ENCODE measurements at regions not wholly inside any gene's neighbourhood (a gene's known extent, or its start where the extent isn't known, plus 50 kb on each side); places are given as distances from the start of the nearest gene placed in this dataset.

DNA sequence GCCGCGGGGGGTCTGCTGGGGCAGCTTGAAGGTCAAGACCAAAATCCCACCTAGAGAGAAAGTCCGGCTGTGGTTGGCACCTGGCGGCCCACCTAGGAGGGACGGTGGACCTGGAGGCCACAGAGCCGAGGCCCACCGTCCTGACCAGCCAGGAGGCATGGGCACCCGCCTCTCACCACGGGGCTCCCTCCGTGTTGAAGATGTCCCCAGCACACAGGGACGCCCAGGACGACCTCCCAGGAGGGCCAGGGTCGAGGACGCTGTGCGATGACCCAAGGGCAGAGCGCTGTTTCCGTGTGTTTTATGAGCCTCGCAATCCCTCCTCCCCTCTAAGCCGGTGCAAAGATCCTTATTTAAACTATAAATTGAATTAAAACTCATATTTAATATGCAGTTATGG lies 131.2 kb downstream of the C16orf95 start:
- peaks cover 7% of the 10 kb centered on the region for H3K27me3 Mint-ChIP-seq
- H3K4me3 Mint-ChIP-seq (ENCODE audit: low read depth), result no peak overlapping the region
- TF ChIP-seq, protein P1, sequence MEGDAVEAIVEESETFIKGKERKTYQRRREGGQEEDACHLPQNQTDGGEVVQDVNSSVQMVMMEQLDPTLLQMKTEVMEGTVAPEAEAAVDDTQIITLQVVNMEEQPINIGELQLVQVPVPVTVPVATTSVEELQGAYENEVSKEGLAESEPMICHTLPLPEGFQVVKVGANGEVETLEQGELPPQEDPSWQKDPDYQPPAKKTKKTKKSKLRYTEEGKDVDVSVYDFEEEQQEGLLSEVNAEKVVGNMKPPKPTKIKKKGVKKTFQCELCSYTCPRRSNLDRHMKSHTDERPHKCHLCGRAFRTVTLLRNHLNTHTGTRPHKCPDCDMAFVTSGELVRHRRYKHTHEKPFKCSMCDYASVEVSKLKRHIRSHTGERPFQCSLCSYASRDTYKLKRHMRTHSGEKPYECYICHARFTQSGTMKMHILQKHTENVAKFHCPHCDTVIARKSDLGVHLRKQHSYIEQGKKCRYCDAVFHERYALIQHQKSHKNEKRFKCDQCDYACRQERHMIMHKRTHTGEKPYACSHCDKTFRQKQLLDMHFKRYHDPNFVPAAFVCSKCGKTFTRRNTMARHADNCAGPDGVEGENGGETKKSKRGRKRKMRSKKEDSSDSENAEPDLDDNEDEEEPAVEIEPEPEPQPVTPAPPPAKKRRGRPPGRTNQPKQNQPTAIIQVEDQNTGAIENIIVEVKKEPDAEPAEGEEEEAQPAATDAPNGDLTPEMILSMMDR (IDR thresholded peaks at IDR 0.05; ENCODE audit: unreplicated experiment), result no peak
- DNase-seq (ENCODE audit: low spot score, unreplicated experiment), result no peak
- H3K36me3 Mint-ChIP-seq (ENCODE audit: insufficient read depth), result no peaks in the 10 kb centered on the region
- H3K9me3 Mint-ChIP-seq (ENCODE audit: low read depth), result peaks cover 7% of the 10 kb centered on the region
- H3K27ac Mint-ChIP-seq, result no peak overlapping the region
- H3K4me1 Mint-ChIP-seq (ENCODE audit: low read depth), result no peaks in the 10 kb centered on the region

DNA sequence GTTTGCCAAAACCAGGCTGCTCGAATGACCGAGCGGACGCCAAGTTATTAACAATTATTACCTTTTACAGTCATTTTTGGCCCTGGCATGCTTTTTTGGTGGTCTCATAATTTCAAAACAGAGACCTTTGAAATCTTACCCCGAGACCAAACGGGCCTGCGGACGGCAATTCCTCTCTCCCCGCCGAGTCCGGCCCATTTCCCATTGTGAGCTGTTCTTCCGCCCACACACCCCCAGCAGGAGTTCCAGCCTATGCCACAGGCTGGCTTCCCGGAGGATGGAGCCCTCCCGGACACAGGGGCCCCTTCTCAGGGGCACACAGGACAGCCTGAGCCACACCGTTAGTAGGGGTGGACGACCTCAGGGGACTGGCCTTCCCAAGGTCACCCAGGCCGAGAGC lies 130.7 kb downstream of the C16orf95 start:
- Mint-ChIP-seq H3K9me3 (ENCODE audit: low read depth) (peaks cover 7% of the 10 kb centered on the region), H3K36me3 (ENCODE audit: insufficient read depth) (no peaks in the 10 kb centered on the region), H3K27ac (no peak overlapping the region), H3K4me3 (ENCODE audit: low read depth) (no peak overlapping the region), H3K27me3 (peaks cover 7% of the 10 kb centered on the region), H3K4me1 (ENCODE audit: low read depth) (no peaks in the 10 kb centered on the region)
- TF ChIP-seq, protein P1 (IDR thresholded peaks at IDR 0.05; ENCODE audit: unreplicated experiment), result no peak
- no peak for DNase-seq (ENCODE audit: low spot score, unreplicated experiment)

DNA sequence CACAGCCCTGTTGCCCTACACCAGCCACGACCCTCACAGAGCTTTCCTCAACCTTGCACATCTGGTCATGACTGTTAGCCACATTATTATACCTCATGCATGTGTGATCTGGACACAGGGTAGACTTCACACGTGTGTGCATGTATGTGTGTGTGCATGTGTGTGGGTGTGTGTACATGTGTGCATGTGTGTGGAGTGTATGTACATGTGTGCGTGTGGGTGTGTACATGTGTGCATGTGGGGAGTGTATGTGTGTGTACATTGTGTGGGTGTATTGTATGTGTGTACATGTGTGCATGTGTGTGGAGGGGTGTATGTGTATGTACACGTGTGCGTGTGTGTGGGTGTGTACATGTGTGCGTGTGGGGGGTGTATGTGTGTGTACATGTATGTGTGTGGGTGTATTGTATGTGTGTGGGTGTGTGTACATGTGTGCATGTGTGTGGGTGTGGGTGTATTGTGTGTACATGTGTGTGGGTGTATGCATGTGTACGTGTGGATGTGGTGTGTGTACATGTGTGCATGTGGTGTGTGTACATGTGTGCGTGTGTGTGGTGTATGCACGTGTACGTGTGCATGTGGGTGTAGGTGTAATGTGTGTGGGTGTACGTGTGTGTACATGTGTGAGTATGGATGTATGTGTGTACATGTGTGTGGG lies 130.2 kb downstream of the C16orf95 start:
- Mint-ChIP-seq H3K27ac (peak overlapping the region; percentile 31), H3K4me3 (ENCODE audit: low read depth) (no peak overlapping the region), H3K4me1 (ENCODE audit: low read depth) (no peaks in the 10 kb centered on the region), H3K36me3 (ENCODE audit: insufficient read depth) (no peaks in the 10 kb centered on the region), H3K9me3 (ENCODE audit: low read depth) (peaks cover 7% of the 10 kb centered on the region), H3K27me3 (peaks cover 7% of the 10 kb centered on the region)
- TF ChIP-seq, protein P1 (IDR thresholded peaks at IDR 0.05; ENCODE audit: unreplicated experiment), result no peak
- no peak for DNase-seq (ENCODE audit: low spot score, unreplicated experiment)

DNA sequence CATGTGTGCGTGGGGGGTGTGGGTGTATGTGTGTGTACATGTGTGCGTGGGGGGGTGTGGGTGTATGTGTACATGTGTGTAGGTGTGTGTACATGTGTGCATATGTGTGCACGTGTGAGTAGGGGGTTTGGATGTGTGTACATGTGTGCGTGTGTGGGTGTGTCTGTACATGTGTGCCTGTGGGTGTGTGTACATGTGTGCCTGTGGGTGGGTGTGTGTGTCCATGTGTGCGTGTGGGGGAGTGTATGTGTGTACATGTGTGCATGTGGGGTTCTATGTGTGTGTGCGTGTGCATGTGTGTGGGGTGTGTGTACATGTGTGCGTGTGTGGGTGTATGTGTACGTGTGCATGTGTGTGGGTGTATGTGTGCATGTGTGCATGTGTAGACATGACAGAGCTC lies 129.1 kb downstream of the C16orf95 start:
- Mint-ChIP-seq H3K9me3 (ENCODE audit: low read depth) (peaks cover 7% of the 10 kb centered on the region), H3K27ac (peak overlapping the region; percentile 33), H3K4me1 (ENCODE audit: low read depth) (no peaks in the 10 kb centered on the region), H3K27me3 (peaks cover 7% of the 10 kb centered on the region), H3K36me3 (ENCODE audit: insufficient read depth) (no peaks in the 10 kb centered on the region), H3K4me3 (ENCODE audit: low read depth) (no peak overlapping the region)
- DNase-seq (ENCODE audit: low spot score, unreplicated experiment), result no peak
- TF ChIP-seq, protein P1 (IDR thresholded peaks at IDR 0.05; ENCODE audit: unreplicated experiment), result no peak

DNA sequence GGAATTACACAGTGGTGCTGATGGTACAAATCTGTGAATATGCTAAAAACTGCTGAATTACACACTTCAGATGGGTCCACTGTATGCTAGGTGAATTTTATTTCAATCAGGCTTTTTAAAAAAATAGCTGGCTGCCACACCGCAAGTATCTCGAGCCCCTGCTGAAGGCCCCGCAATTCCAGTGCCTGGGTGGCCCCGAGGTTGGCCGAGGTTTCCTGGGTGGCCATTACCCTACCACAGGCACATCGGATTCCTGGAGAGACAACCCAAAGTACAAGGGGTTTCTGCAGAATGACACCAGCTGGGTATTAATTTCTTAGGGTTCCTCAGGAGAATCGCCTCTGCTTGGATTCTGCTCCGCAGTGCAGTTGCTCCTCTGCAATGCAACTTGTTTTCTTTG lies 127.8 kb downstream of the C16orf95 start:
- TF ChIP-seq, protein P1 (IDR thresholded peaks at IDR 0.05; ENCODE audit: unreplicated experiment), result no peak
- no peaks in the 10 kb centered on the region for H3K27me3 Mint-ChIP-seq
- no peaks in the 10 kb centered on the region for H3K4me1 Mint-ChIP-seq (ENCODE audit: low read depth)
- no peak for DNase-seq (ENCODE audit: low spot score, unreplicated experiment)
- H3K36me3 Mint-ChIP-seq (ENCODE audit: insufficient read depth), result no peaks in the 10 kb centered on the region
- no peak overlapping the region for H3K4me3 Mint-ChIP-seq (ENCODE audit: low read depth)
- H3K9me3 Mint-ChIP-seq (ENCODE audit: low read depth), result peaks cover 7% of the 10 kb centered on the region
- no peak overlapping the region for H3K27ac Mint-ChIP-seq
